MG63 (cell line): ENCODE measurements at regions not wholly inside any gene's neighbourhood (a gene's known extent, or its start where the extent isn't known, plus 50 kb on each side); places are given as distances from the start of the nearest gene placed in this dataset.

Experiments
- DNase-seq: peaks from one replicate; pipeline ENCODE4 v3.0.0-alpha.2; 2020
- H3K27me3 ChIP-seq: fragments of 250-450 bp; sonication (Bioruptor Pico); 2 replicates; pipeline ENCODE4 v1.5.1; 2020; ENCODE audit warnings: mild to moderate bottlenecking, moderate library complexity
- H3K36me3 ChIP-seq: fragments of 250-450 bp; sonication (Bioruptor Pico); 2 replicates; pipeline ENCODE4 v1.5.1; 2020; ENCODE audit warnings: mild to moderate bottlenecking, moderate library complexity
- H3K4me3 ChIP-seq: fragments of 250-450 bp; sonication (Bioruptor Pico); 2 replicates; pipeline ENCODE4 v1.5.1; 2020; ENCODE audit warnings: mild to moderate bottlenecking, moderate library complexity
- H3K9me3 ChIP-seq: fragments of 250-450 bp; sonication (Bioruptor Pico); 2 replicates; pipeline ENCODE4 v1.5.1; 2020; ENCODE audit warnings: mild to moderate bottlenecking, moderate library complexity

DNA sequence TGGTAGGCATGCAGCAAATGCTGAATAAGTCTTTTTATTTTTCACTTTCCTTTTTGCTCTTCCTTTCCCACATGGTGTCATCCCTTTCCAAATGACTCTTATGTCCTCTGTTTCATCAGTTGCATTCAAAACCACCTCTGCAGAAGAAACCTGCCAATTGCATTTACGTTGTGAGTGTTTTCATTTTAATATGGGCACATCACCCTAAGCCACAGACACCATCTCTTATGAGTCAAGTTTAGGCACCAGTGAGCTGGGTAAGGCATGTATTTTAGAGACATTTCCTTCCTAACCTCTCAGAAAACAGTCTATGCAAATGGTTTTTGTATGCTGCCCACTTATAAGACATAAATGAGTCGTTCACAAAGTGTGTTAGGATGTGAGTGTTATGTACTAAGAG lies 223.3 kb upstream of the ADAMTS9 start:
- Histone ChIP-seq H3K27me3 (no peaks in the 10 kb centered on the region), H3K9me3 (no peaks in the 10 kb centered on the region), H3K4me3 (no peak overlapping the region), H3K36me3 (no peaks in the 10 kb centered on the region)
- DNase-seq: no peak

DNA sequence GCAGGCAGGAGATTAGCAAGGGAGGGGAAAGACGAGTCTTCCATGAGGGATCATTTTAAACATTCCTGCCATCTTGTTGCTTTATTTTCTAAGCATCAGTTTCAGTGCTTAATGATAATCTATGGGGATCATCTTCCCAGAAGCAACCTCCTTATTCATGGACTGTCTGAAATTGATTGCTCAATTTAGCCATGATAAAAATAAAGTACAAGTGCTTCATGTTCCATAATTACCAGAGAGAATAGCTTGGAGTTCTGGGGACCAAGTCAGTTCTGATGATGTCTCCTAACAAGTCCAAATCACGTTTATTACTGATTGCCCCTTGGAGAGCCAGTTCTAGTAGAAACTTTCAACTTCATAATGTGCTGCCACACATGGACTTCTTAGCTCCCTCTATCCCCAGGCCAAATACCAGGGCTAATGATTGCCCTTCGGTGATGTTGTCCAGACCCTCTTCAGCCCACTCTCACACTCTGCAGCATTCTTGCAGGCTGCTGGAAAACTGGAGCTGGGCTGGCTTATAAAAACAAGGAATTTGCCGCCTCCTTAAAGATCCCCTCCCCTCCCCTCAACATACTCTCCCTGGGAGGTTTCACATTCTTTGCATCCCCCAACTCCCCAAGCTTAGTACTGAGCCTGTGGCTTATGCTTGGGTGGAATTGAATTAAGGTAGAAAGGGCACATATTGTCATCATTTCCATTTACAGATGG lies 222.1 kb upstream of the ADAMTS9 start:
- no peaks in the 10 kb centered on the region for H3K27me3 ChIP-seq
- no peak for DNase-seq
- H3K36me3 ChIP-seq: no peaks in the 10 kb centered on the region
- no peaks in the 10 kb centered on the region for H3K9me3 ChIP-seq
- no peak overlapping the region for H3K4me3 ChIP-seq

DNA sequence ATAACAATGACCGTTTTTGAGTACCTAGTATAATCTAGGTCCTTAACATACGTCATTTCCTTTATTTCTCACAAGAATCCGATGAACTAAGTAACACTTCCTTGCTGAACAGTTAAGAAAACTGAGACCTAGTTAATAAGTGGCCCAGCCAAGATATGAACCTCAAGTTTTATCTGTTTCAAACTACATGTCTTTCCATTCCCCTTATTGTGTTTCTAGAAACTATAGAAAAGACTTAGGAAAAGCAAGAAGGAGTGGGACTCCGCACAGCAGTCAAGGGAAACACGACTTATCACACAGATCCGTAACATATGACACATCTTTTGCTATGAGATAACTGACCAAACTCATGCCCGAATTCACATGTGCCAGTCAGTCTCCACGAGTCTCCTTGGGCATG lies 221.2 kb upstream of the ADAMTS9 start:
- DNase-seq: no peak
- no peaks in the 10 kb centered on the region for H3K27me3 ChIP-seq
- no peaks in the 10 kb centered on the region for H3K9me3 ChIP-seq
- no peak overlapping the region for H3K4me3 ChIP-seq
- H3K36me3 ChIP-seq: no peaks in the 10 kb centered on the region

DNA sequence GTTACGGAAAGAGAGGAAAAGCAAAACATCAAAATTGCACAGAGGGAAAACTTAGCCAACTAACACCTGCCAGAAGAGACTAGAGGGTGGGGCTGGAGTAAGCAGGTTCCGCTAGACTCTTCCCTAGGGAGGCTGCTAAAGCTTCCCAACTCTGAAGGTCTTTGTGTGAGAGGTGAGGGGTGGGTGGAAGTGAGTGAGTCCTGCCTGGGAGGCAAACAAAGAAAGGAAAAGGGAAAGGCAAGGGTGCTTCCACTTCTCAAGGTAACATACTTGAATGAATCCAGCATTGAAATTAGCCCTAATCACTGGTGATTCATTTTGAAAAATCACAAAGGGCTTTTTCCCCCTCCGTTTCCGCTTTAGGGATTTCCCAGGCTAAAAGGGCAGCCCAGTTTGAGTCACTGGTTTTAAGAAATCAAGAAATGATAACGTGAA lies 220.5 kb upstream of the ADAMTS9 start:
- no peak for DNase-seq
- H3K4me3 ChIP-seq: no peak overlapping the region
- no peaks in the 10 kb centered on the region for H3K9me3 ChIP-seq
- H3K27me3 ChIP-seq: no peaks in the 10 kb centered on the region
- no peaks in the 10 kb centered on the region for H3K36me3 ChIP-seq

DNA sequence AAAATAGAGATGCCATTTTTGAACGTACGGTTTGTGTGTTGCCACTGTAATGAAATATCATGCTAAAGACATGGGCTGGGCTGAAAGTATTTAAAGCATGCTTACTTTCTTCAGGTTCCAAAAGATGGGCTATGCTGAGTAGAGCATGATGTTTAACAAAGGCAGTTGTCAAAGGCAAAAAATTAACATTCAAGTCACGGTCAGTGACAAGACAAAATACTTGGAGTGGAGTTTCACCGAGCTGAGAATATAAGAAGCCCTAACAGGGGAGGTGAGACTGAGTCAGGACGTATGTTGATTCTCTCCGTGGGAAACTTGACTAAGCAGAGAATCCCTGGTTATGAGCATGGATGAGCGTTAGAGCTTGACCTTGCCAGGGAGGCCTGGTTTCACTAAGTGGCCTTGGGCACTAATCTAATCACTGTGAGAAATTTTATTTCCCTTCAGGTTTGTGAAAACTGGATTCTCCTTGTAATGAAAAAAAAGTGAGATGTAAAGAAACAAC lies 218.2 kb upstream of the ADAMTS9 start:
- Histone ChIP-seq H3K27me3 (no peaks in the 10 kb centered on the region), H3K4me3 (no peak overlapping the region), H3K9me3 (no peaks in the 10 kb centered on the region), H3K36me3 (no peaks in the 10 kb centered on the region)
- DNase-seq: no peak

DNA sequence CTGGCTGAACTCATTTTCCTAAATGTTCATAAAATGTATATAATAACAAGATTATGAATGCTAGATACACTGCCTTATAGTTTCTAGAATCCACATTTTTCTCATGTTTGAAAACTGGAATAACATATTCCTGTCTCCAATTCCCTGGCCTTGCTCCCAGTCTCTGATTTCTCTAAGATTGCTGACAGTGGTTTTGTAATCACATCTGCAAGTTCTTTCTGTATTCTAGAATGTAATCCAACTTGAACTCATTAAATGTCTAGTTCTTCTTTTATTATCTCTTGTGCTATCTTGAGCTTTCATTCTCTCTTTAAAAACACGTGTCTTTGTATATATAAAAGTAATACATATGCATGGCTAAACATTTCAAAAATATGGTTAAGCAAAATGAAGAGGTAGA lies 215.2 kb upstream of the ADAMTS9 start:
- Histone ChIP-seq H3K27me3 (no peaks in the 10 kb centered on the region), H3K4me3 (no peak overlapping the region), H3K36me3 (no peaks in the 10 kb centered on the region), H3K9me3 (no peaks in the 10 kb centered on the region)
- DNase-seq: no peak

DNA sequence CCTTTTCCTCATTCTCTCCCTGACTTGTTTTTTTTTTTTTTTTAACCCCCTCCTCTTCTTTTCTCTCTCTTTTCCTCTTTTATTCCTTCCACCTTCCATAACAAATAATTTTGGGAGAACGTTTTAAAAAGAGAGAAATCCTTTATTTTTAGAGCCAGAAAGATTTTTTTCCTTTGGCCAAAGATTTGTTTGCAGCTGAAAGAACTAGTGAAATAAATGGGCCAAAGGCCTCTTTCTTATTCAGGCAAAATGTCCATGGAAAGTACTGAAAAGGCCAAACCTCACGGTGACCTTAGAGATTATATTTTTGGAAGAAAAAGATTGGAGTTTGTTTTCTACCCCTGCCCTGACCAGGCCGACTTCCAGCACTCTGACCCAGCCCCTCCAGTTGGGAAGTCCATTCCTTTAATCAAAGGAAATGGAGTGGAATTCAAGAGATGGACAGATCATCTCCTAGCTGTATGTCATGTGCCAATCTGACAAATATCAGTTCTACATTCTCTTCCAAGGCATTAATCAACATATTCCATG lies 214.3 kb upstream of the ADAMTS9 start:
- no peaks in the 10 kb centered on the region for H3K27me3 ChIP-seq
- H3K36me3 ChIP-seq: no peaks in the 10 kb centered on the region
- H3K9me3 ChIP-seq: no peaks in the 10 kb centered on the region
- H3K4me3 ChIP-seq: no peak overlapping the region
- DNase-seq: no peak

DNA sequence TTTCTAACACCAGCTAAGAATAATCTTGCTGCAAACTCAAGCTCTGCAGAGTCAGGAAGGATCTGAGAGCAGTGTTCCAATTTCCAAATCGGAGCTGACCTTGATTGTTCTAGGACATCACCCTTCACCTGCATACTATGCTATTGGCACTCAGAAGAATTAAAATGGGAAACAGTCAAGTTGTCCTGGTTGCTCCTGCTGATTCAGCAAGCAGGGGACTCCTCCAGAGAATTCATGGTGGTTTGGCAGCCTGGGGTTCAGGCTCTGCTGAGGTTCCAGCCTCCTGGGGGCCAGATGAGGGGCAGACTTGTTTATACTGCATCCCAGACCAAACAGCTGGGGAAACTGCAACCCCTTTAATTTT lies 213.7 kb upstream of the ADAMTS9 start:
- Histone ChIP-seq H3K36me3 (no peaks in the 10 kb centered on the region), H3K4me3 (no peak overlapping the region), H3K9me3 (no peaks in the 10 kb centered on the region), H3K27me3 (no peaks in the 10 kb centered on the region)
- DNase-seq: no peak

DNA sequence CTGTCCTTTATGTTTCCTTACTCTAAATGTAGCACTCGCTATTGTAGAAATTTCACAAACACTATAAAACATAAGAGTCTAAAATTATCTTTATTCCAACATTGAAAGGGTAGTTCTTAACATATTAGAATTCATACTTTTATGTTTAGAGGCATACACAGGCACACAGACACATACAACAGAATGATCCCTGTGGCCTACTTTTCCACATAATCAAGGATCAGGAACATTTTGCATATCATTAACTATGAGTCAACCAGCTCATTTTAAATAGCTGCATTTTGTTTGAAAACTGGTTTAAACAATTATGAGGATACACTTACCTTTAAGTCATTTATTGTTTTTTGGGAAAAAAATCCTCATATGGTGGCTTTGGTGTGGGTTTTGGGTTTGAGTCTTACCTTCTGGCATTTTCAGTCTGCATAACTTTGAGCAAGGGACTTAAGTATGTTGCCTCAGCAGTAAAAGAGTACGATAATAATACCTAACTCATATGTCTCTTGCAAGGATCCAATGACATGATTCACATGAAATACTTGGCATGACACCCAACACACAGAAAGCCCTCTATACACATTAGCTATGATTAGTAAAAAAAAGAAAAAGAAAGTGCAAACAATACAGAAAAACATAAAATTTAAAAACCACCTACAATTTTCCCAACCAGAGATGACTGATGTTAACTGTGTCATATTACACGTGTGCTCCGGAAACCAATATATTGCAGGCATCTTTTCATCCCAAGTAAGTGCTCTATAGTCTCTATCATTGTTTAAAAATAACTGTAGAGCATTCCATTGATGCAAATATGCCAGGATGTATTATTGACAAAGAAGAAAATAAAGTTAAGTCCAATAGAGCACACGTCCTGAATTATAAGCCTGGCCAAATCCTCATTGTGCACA lies 213.1 kb upstream of the ADAMTS9 start:
- Histone ChIP-seq H3K36me3 (no peaks in the 10 kb centered on the region), H3K27me3 (no peaks in the 10 kb centered on the region), H3K4me3 (no peak overlapping the region), H3K9me3 (no peaks in the 10 kb centered on the region)
- DNase-seq: no peak

DNA sequence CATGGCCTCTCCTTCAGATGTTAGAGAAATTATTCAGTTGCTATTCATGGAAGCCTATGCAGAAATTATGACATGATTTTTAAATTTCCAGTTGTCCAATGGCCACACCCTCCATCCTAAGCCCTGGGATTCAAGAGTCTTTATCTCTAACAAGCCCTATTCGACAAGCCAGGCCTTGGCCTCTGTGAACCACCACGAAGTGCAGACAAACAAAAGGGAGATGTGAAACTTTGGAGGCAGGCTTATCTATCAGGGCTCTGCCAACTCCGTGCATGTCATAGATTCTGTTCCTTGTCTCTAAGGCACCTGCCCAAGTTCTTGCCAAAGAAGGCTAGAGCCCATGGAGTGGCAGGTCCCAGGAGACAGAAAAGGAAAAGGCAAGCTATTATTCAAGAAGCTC lies 212.4 kb upstream of the ADAMTS9 start:
- Histone ChIP-seq H3K9me3 (no peaks in the 10 kb centered on the region), H3K27me3 (no peaks in the 10 kb centered on the region), H3K36me3 (no peaks in the 10 kb centered on the region), H3K4me3 (no peak overlapping the region)
- no peak for DNase-seq

DNA sequence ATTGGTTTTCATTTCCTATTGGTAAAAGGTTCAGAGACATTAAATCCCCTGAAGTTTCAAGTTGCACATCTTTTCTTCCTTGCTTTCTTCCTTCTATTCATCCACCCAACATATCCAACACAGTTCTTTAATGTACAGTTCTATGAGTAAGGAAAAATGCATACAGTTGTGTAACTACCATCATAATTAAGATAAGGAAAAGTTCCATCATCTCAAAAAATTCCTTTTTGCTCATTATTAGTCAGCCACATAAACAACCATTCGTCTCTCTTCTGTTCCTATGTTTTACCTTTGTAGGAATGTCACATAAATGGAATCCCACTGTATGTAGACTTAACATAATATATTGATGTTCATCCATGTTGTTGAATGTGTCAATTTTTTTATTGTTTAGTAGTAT lies 211.1 kb upstream of the ADAMTS9 start:
- Histone ChIP-seq H3K4me3 (no peak overlapping the region), H3K9me3 (no peaks in the 10 kb centered on the region), H3K27me3 (no peaks in the 10 kb centered on the region), H3K36me3 (no peaks in the 10 kb centered on the region)
- no peak for DNase-seq

DNA sequence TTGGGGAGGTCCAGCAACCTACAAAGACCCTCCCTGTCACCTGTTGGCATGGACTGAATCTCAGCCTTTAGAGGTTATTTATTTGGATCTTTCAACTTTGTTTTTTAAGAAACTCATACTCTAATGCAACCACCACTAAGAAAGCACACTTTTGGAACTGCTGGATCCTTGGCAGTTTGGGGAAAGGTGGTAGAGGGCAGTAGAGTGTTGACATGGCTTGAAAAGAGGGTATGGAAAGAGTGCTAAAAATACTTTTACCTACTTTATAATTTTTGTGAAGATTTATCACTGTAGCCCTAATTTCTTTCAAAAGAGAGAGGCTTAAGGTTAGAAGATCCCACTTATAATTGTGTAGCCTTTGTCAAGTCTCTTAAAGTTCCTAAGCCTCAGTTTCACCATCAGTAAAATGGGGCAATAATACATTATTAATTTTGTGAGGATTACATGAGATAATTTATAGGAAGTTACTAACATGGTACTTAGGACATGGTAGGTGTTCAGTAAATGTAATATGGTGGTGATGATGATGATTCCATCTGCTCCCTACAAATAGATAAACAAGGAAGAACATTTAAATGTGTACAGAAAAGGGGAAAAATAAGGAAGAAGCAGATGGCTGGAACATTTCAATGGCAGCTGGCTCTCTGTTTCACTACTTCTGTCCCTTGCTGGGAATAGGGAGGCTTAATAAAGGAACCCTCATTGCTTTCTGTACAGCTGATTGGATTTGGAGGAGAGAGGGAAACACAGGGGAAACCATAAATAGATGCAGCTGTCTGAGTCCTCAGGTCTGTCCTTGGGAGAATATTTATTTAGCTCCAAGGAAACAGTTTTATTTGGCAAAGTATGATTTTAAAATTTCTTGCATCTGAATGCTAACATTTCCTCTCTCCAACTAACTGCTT lies 208.4 kb upstream of the ADAMTS9 start:
- no peaks in the 10 kb centered on the region for H3K36me3 ChIP-seq

DNA sequence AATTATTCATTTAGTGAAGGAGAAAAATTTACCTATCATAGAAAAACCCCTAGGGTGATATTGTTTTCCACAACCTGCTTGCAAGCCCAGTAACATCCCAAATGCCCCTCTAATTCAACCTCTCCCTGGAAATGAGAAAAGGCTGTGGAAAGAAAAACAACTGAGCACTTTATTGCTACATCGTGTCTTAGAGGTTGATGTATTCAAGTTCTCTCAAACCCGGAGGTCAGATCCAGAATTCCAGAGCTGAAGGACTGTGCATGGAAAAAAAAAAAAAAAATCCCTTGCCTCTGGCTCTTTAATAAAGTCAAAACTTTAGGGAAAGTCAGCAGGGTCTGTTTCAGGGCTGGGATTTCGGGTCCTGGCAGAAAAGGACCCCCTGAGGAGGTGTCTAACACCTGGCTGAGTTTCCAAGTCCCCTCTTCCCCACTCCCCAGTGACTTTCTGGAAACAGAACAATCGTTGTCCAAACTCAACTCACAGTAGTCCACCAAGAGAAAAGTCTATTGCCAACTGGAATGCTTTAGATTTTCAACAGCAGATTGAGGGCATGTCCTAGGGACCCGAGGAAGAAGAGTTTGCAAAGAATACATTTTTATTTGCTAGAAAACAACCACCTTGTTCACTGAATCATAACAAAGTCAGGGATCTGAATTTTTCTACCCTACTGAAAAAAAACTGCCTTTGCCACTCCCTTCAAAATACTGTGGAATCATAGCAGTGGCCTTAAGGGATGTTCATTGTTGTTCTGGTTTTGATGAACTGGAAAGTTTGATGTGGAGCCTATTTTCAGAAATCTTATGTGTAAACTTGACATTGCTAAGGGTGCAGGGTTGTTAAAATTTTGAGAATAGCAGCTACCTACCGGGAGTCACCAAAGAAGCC lies 207.5 kb upstream of the ADAMTS9 start:
- Histone ChIP-seq H3K9me3 (no peaks in the 10 kb centered on the region), H3K27me3 (no peaks in the 10 kb centered on the region), H3K4me3 (no peak overlapping the region), H3K36me3 (no peaks in the 10 kb centered on the region)
- no peak for DNase-seq

More for the DNA sequence above, 208.4 kb upstream of the ADAMTS9 start:
- no peaks in the 10 kb centered on the region for H3K9me3 ChIP-seq
- H3K27me3 ChIP-seq: no peaks in the 10 kb centered on the region
- no peak for DNase-seq
- no peak overlapping the region for H3K4me3 ChIP-seq

DNA sequence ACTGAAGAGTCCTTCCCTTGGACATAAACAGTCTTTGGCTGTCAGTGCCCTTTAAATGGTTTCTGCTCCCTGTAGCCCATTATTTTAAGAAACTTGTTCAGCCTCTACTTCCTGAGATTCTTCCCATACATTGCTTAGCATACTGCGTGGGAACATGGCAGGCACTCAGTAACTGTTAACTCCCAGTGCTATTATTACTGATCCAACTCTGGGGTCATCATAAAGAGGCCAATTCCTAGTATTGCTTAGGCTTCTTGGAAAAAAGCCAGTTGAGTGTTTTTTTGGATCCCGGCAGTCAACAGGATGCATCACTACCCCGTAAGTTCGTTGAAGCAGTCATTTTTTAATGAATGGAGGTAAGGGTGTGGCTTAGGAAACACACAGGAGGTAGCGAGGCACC lies 206.2 kb upstream of the ADAMTS9 start:
- DNase-seq: no peak
- Histone ChIP-seq H3K27me3 (no peaks in the 10 kb centered on the region), H3K4me3 (no peak overlapping the region), H3K9me3 (no peaks in the 10 kb centered on the region), H3K36me3 (no peaks in the 10 kb centered on the region)

DNA sequence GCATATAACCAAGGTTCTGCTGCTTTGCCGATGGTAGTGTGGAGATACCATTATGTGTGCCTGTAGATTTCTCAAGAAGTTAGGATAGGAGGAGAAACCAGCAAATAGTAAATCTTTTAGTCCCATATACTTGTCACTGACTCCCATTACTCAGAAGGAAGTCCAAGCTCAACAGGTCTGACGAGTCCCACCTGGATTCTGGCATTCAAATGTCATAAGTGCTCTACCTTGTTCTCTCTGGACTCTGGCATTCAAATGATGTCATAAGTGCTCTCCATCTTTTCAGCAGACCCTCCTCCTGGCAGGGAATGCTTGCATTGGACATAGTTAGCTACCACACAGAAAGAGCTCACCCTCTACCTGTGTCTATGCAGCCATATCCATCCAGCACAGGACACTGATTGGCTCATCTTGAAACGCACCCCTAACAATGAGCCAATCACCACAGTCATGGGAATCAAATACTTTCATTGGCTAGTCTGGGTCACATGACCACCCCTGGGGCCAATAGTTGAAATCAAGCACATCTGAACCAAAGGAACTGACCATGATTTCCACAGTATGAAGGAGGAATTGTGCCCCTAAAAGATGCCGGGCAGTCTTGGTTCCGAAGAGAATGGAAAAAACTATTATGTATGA lies 205.0 kb upstream of the ADAMTS9 start:
- H3K27me3 ChIP-seq: no peaks in the 10 kb centered on the region
- no peaks in the 10 kb centered on the region for H3K9me3 ChIP-seq
- no peak for DNase-seq
- no peaks in the 10 kb centered on the region for H3K36me3 ChIP-seq
- no peak overlapping the region for H3K4me3 ChIP-seq
